Activated B cell treated with CpG ODN at 0.5 μM for 24 hours (primary cell): ENCODE measurements at regions not wholly inside any gene's neighbourhood (a gene's known extent, or its start where the extent isn't known, plus 50 kb on each side); places are given as distances from the start of the nearest gene placed in this dataset.

ENCODE experiments used
- ATAC-seq: fragments of 200-7000 bp; cut with Tn5 transposase; one replicate; pipeline ENCODE4 v1.10.0; 2021; ENCODE audit warnings: low read depth, mild to moderate bottlenecking, moderate library complexity
- CTCF ChIA-PET: fragments of 350-600 bp; sonication (Branson Sonifier 250); formaldehyde crosslinking; loops from one replicate; lab custom pipeline; 2021; ENCODE audit warnings: antibody characterized with exemption; lab: Charles Lee
- POLR2A ChIA-PET: fragments of 350-600 bp; sonication (Branson Sonifier 250); formaldehyde crosslinking; loops from one replicate; lab custom pipeline; 2021; ENCODE audit warnings: antibody characterized with exemption; lab: Charles Lee
- DNase-seq: peaks from one replicate; pipeline ENCODE4 v3.0.0; 2022
- H3K27ac Mint-ChIP-seq: one replicate; pipeline ENCODE4 v1.8.0; 2020; ENCODE audit warnings: mixed read lengths
- H3K27me3 Mint-ChIP-seq: one replicate; pipeline ENCODE4 v1.8.0; 2021; ENCODE audit warnings: mixed read lengths
- H3K36me3 Mint-ChIP-seq: one replicate; pipeline ENCODE4 v1.8.0; 2021; ENCODE audit warnings: low read depth, mixed read lengths
- H3K4me1 Mint-ChIP-seq: one replicate; pipeline ENCODE4 v1.8.0; 2021; ENCODE audit warnings: mixed read lengths
- H3K4me3 Mint-ChIP-seq: one replicate; pipeline ENCODE4 v1.8.0; 2020; ENCODE audit warnings: mild to moderate bottlenecking, mixed read lengths
- H3K9me3 Mint-ChIP-seq: one replicate; pipeline ENCODE4 v1.8.0; 2020; ENCODE audit warnings: mixed read lengths
- intact Hi-C: fragments of 100-400 bp; cut with micrococcal nuclease; formaldehyde crosslinking; loops from one replicate; pipeline ENCODE4 v1.15.1; 2024
- TF ChIP-seq, protein P1 (sequence below): fragments of 200-600 bp; IDR thresholded peaks from one replicate; pipeline ENCODE4 v1.8.0; 2022; ENCODE audit warnings: antibody characterized with exemption, mild to moderate bottlenecking

DNA sequence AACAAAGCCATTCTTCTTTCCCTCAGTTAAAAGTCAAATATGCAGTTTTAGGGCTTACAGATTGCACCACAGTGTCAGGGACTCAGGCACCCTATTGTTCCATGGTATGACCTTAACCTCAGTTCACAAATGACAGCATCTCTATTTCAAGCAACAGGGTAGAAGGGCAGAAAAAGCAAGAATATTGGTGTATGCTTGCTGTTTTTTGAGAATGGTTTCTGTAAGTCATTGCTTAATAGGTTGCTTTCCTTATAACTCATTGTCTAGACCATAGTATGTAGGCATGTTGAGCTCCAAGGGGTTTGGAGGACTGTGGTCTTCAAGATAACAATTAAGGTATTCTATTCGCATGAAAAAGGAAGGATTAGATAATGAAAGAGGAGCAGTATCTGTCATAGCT is 183.5 kb upstream of the EDIL3 start:
- POLR2A ChIA-PET = no interaction called here
- H3K36me3 Mint-ChIP-seq = no peaks in the 10 kb centered on the region
- intact Hi-C loops = no loop called here

DNA sequence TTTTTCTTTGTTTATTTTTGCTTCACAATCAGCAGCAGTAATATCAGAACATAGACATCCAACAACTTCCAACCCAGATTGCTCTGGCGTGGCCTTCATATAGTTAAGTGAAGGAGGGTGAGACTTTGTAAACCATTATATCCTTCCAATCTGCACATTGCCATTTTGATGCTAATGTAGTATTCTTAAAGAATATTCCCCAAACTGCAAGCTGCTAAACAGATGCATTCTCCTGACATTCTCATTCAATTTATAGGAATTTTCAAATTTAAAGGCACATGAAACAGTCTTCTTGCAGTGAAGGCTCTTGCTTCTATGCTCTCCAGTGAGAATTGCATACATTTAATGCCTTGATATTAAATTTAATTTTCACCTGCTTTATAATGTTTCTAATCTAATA is 181.2 kb upstream of the EDIL3 start:
- Mint-ChIP-seq H3K27ac (no peak overlapping the region), H3K9me3 (no peaks in the 10 kb centered on the region), H3K27me3 (no peaks in the 10 kb centered on the region), H3K4me3 (no peak overlapping the region), H3K36me3 (no peaks in the 10 kb centered on the region), H3K4me1 (no peaks in the 10 kb centered on the region)
- ChIA-PET CTCF (no interaction called here), POLR2A (no interaction called here)
- TF ChIP-seq, protein P1, sequence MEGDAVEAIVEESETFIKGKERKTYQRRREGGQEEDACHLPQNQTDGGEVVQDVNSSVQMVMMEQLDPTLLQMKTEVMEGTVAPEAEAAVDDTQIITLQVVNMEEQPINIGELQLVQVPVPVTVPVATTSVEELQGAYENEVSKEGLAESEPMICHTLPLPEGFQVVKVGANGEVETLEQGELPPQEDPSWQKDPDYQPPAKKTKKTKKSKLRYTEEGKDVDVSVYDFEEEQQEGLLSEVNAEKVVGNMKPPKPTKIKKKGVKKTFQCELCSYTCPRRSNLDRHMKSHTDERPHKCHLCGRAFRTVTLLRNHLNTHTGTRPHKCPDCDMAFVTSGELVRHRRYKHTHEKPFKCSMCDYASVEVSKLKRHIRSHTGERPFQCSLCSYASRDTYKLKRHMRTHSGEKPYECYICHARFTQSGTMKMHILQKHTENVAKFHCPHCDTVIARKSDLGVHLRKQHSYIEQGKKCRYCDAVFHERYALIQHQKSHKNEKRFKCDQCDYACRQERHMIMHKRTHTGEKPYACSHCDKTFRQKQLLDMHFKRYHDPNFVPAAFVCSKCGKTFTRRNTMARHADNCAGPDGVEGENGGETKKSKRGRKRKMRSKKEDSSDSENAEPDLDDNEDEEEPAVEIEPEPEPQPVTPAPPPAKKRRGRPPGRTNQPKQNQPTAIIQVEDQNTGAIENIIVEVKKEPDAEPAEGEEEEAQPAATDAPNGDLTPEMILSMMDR = no peak
- intact Hi-C loops = no loop called here
- ATAC-seq (no peak), DNase-seq (no peak)

More for the DNA sequence above, 183.5 kb upstream of the EDIL3 start:
- CTCF ChIA-PET = no interaction called here
- no peaks in the 10 kb centered on the region for H3K4me1 Mint-ChIP-seq
- H3K27me3 Mint-ChIP-seq = no peaks in the 10 kb centered on the region
- H3K9me3 Mint-ChIP-seq = no peaks in the 10 kb centered on the region
- ATAC-seq (no peak), DNase-seq (no peak)
- no peak overlapping the region for H3K4me3 Mint-ChIP-seq
- TF ChIP-seq, protein P1 = no peak
- H3K27ac Mint-ChIP-seq = no peak overlapping the region

DNA sequence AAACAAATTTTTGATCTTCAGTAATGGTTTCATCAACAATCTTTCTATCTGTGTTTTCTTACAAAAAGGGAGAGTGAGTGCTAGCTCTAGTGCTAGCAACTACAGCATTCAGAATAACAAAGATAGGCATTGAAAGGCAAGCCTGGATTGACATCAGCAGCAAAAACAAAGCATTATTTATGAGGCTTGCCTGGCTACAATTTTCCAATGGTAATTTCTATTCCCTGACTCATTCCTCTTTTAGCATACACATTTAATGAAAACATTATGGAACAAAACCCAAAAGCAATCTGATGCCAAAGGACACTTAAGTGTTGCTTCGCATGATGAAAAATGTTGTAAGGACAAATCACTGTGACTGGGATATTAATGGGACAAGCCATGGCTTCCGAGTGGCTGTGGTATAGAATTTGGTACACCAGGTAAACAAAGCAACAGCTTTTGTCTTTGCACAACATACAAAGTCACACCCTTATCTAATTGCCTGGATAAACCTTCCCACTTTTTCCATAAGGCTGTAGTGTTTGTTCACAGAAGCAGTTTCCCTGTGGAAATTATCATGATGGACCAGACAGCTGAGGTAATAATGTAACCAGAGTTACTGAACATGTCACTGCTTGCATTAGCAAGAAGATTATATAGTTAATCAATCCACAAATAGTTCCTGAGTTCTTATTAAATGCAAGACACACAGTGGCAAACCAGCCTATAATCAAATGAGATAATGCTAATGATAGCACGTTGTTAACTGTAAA is 179.8 kb upstream of the EDIL3 start:
- ChIA-PET CTCF (no interaction called here), POLR2A (no interaction called here)
- intact Hi-C loops = no loop called here
- ATAC-seq = no peak
- TF ChIP-seq, protein P1 = no peak
- H3K9me3 Mint-ChIP-seq = no peaks in the 10 kb centered on the region
- no peaks in the 10 kb centered on the region for H3K4me1 Mint-ChIP-seq
- DNase-seq = no peak
- H3K27ac Mint-ChIP-seq = no peak overlapping the region
- H3K4me3 Mint-ChIP-seq = no peak overlapping the region
- no peaks in the 10 kb centered on the region for H3K27me3 Mint-ChIP-seq
- no peaks in the 10 kb centered on the region for H3K36me3 Mint-ChIP-seq

DNA sequence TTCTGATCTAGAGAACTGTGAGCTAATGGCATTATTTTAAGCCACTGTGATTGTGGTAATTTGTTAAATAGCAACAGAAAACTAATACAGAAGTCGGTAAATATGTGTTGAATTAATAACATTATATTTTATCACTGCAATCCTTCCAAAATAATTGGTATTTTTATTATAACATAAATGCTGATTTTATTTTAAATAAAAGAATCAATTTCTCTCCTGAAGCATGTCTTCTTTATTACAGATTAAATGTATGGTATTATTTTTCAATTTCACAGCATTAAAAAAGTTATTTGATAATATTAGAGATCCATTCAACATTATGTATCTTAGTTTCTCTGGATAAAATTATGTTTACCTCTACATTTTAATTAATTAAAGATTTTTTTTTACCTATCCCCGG is 165.5 kb upstream of the EDIL3 start:
- Mint-ChIP-seq H3K4me3 (no peak overlapping the region), H3K27ac (no peak overlapping the region), H3K36me3 (no peaks in the 10 kb centered on the region), H3K4me1 (no peaks in the 10 kb centered on the region), H3K9me3 (peaks cover 7% of the 10 kb centered on the region), H3K27me3 (no peaks in the 10 kb centered on the region)
- ChIA-PET POLR2A (no interaction called here), CTCF (no interaction called here)
- no peak for DNase-seq
- TF ChIP-seq, protein P1 = no peak
- no peak for ATAC-seq
- intact Hi-C loops = no loop called here

DNA sequence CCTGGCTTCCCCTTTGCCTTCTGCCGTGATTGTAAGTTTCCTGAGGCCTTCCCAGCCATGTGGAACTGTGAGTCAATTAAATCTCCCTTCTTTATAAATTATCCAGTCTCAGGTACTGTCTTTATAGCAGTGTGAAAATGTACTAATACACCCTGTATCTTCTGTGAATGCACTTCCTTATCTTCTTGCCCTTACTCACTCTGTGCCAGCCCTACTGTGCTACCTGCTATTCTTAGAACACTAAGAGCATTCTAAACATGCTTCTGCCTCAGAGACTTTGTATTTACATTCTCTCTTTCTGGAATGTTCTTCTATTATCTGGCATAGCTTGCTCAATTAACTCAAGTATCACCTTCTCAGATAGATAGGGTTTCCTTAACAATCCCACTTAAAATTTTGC is 164.4 kb upstream of the EDIL3 start:
- H3K9me3 Mint-ChIP-seq = peaks cover 4% of the 10 kb centered on the region
- no peaks in the 10 kb centered on the region for H3K27me3 Mint-ChIP-seq
- ChIA-PET CTCF (no interaction called here), POLR2A (no interaction called here)
- DNase-seq = no peak
- no peaks in the 10 kb centered on the region for H3K4me1 Mint-ChIP-seq
- no peak overlapping the region for H3K4me3 Mint-ChIP-seq
- H3K27ac Mint-ChIP-seq = no peak overlapping the region
- no peak for ATAC-seq
- no peaks in the 10 kb centered on the region for H3K36me3 Mint-ChIP-seq
- TF ChIP-seq, protein P1 = no peak
- intact Hi-C loops = no loop called here
